ENCODE measurements at regions not wholly inside any gene's neighbourhood (a gene's known extent, or its start where the extent isn't known, plus 50 kb on each side); places are given as distances from the start of the nearest gene placed in this dataset.

DNA sequence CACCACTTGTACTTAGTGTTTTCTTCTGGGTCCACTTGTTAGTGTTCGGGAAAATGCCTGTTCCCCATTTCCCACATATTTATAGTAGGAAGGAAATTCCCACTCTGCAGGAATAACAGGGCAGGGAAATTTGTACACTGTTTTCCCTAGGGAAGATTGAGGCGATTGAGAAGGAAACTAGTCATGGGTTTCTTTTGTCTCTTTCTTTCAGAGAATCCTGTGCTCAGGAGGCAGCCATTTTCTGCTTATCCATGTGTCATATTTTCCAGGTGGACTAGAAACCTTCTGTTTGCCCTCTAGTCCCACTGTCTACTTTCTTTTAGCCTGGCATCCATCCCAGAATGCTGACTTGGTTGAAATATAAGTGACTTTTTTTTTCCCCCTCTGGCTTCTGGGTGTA lies 299.1 kb upstream of the ANKRD50 start:
- ATAC-seq: no peak
- no peaks in the 10 kb centered on the region for H3K9me3 ChIP-seq
- no peaks in the 10 kb centered on the region for H3K4me1 ChIP-seq
- intact Hi-C loops (cut with DNase I): no loop called here
- WGBS, 3 donors: 62 to 74% (median 64%) methylated on average over 2 of the region's 2 CpGs
- H3K4me3 ChIP-seq: no peak overlapping the region
- no peak overlapping the region for H3K27ac ChIP-seq
- H3K36me3 ChIP-seq (ENCODE audit: insufficient read depth in 1 of 2, low read depth in 1 of 2): no peaks in the 10 kb centered on the region
- DNase-seq: no peak
- H3K27me3 ChIP-seq (ENCODE audit: insufficient read depth in 3 of 3, low read length in 2 of 3): no peaks in the 10 kb centered on the region
- TF ChIP-seq, protein P1, sequence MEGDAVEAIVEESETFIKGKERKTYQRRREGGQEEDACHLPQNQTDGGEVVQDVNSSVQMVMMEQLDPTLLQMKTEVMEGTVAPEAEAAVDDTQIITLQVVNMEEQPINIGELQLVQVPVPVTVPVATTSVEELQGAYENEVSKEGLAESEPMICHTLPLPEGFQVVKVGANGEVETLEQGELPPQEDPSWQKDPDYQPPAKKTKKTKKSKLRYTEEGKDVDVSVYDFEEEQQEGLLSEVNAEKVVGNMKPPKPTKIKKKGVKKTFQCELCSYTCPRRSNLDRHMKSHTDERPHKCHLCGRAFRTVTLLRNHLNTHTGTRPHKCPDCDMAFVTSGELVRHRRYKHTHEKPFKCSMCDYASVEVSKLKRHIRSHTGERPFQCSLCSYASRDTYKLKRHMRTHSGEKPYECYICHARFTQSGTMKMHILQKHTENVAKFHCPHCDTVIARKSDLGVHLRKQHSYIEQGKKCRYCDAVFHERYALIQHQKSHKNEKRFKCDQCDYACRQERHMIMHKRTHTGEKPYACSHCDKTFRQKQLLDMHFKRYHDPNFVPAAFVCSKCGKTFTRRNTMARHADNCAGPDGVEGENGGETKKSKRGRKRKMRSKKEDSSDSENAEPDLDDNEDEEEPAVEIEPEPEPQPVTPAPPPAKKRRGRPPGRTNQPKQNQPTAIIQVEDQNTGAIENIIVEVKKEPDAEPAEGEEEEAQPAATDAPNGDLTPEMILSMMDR (IDR thresholded peaks at IDR 0.05): no peak

DNA sequence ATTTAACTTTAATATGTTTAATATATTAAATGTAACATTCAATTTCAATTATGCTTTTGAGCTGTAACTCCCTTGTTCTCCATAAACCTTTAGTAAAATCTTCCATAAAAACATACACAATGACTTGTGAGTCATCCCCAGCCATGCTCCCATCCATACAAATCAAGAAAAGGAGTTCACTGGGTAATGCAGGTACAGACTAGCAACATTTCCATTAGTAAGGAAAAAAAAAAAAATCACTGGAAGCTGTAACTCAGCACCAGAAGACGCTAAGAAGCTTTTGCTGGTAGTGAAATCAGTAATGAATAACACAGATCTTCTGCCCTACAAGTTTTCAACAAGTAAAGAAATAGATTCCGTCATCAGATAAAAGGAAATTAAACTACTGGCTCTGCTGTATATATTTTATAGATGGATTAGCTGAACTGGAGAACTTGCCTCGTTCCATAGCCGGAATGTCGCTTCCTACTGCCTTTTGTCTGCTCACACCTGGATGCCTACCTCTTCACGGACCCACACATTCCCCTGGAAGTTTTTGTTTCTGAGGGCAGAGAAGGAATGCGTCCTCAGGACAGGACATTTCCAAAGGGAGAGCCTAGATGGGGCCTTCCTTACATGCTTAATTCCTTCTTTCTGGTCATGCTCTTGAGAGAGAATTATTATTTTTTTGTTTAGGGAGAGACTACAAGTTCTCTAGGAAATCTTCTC lies 298.4 kb upstream of the ANKRD50 start:
- H3K27me3 ChIP-seq (ENCODE audit: insufficient read depth in 3 of 3, low read length in 2 of 3): no peaks in the 10 kb centered on the region
- no peak for DNase-seq
- TF ChIP-seq, protein P1 (IDR thresholded peaks at IDR 0.05): no peak
- ATAC-seq: no peak
- no peak overlapping the region for H3K4me3 ChIP-seq
- H3K4me1 ChIP-seq: no peaks in the 10 kb centered on the region
- intact Hi-C loops (cut with DNase I): no loop called here
- WGBS, 3 donors: 86 to 89% (median 86%) methylated on average over 7 of the region's 7 CpGs
- no peaks in the 10 kb centered on the region for H3K36me3 ChIP-seq (ENCODE audit: insufficient read depth in 1 of 2, low read depth in 1 of 2)
- no peak overlapping the region for H3K27ac ChIP-seq
- H3K9me3 ChIP-seq: no peaks in the 10 kb centered on the region

DNA sequence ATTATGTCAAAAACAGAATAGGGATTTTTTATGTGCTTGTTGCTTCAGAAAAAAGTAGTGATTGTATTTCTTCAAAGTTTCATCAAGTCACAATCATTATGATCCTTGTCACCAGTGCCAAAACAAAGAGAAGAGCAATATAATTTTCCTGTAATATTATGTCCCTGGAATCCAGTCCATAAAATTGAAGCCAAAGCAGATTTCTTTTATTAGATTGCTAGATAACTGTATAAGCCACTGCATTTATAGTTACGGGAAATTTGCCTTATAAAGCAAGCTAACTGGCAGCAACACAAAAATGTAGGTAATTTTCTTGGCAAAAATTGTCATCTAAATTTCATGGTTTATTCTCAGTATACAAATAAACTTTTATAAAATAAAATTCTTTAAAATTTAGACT lies 296.1 kb upstream of the ANKRD50 start:
- DNase-seq (no peak), ATAC-seq (no peak)
- intact Hi-C loops (cut with DNase I): no loop called here
- Histone ChIP-seq H3K9me3 (no peaks in the 10 kb centered on the region), H3K27me3 (ENCODE audit: insufficient read depth in 3 of 3, low read length in 2 of 3) (no peaks in the 10 kb centered on the region), H3K4me3 (no peak overlapping the region), H3K27ac (no peak overlapping the region), H3K4me1 (no peaks in the 10 kb centered on the region), H3K36me3 (ENCODE audit: insufficient read depth in 1 of 2, low read depth in 1 of 2) (no peaks in the 10 kb centered on the region)
- TF ChIP-seq, protein P1 (IDR thresholded peaks at IDR 0.05): no peak
- 55 to 62% (median 58%) methylated on average over 1 of the region's 1 CpG for WGBS, 3 donors

DNA sequence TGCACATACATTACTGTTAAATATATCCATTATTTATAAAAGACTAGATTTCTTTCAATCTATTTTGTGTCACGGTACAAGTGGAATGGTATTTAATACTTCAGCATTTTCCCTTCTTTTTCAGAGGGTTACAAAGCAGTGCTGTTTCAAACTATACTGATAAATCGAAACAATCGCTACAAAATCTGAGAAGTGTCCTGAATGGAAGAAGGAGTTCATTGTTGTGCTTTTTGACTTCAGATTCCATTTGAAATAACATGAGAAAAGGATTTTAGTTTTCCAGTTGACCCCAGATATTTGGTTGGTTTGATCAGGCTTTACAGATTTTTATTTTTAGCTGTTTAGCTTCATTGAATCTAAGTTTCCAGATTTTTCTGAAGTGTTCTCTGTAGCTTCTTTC lies 292.1 kb upstream of the ANKRD50 start:
- H3K4me3 ChIP-seq: no peak overlapping the region
- no peak overlapping the region for H3K27ac ChIP-seq
- no peaks in the 10 kb centered on the region for H3K27me3 ChIP-seq (ENCODE audit: insufficient read depth in 3 of 3, low read length in 2 of 3)
- ATAC-seq (no peak), DNase-seq (no peak)
- no peaks in the 10 kb centered on the region for H3K4me1 ChIP-seq
- no peaks in the 10 kb centered on the region for H3K36me3 ChIP-seq (ENCODE audit: insufficient read depth in 1 of 2, low read depth in 1 of 2)
- intact Hi-C loops (cut with DNase I): no loop called here
- TF ChIP-seq, protein P1 (IDR thresholded peaks at IDR 0.05): no peak
- WGBS, 3 donors: 92 to 99% (median 94%) methylated on average over 3 of the region's 3 CpGs
- no peaks in the 10 kb centered on the region for H3K9me3 ChIP-seq

DNA sequence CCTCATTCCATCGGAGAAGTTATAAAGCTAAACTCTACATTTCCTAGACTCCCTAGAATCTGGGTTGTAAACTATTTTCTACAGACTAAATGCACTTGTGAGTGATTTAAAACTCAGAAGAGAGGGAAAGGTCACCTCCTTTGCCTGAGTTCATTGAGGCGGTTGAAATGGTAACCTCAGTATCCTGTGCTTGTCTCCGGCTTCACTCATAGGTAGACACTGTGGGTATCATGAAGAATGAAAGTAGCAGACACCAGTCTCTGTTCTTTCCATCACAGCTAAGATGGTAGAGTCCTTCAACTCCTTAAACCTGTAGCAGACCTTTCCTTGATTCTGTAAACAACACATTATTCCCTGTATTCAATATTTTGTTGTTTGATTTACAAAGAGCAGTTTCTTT lies 291.3 kb upstream of the ANKRD50 start:
- 85 to 89% (median 85%) methylated on average over 3 of the region's 3 CpGs for WGBS, 3 donors
- Histone ChIP-seq H3K27ac (no peak overlapping the region), H3K4me3 (no peak overlapping the region), H3K4me1 (no peaks in the 10 kb centered on the region), H3K36me3 (ENCODE audit: insufficient read depth in 1 of 2, low read depth in 1 of 2) (no peaks in the 10 kb centered on the region), H3K27me3 (ENCODE audit: insufficient read depth in 3 of 3, low read length in 2 of 3) (no peaks in the 10 kb centered on the region), H3K9me3 (no peaks in the 10 kb centered on the region)
- ATAC-seq (no peak), DNase-seq (no peak)
- intact Hi-C loops (cut with DNase I): no loop called here
- TF ChIP-seq, protein P1 (IDR thresholded peaks at IDR 0.05): no peak

Data from psoas muscle (tissue), 7 donors.